GM19468 (cell line): ENCODE measurements at regions not wholly inside any gene's neighbourhood (a gene's known extent, or its start where the extent isn't known, plus 50 kb on each side); places are given as distances from the start of the nearest gene placed in this dataset.
"Not testable (repeated sequence)": the region's sequence is repeated elsewhere in the genome, so short reads cannot be mapped to it uniquely, and the experiment has no call there.

ENCODE experiments used
- ATAC-seq: cut with Tn5 transposase; IDR thresholded peaks from one replicate; pipeline ENCODE4 v1.9.1; 2021; ENCODE audit warnings: mild to moderate bottlenecking, moderate library complexity, moderate number of reproducible peaks; ENCODE audit not compliant: unreplicated experiment; ENCODE audit errors: extremely low read depth

DNA sequence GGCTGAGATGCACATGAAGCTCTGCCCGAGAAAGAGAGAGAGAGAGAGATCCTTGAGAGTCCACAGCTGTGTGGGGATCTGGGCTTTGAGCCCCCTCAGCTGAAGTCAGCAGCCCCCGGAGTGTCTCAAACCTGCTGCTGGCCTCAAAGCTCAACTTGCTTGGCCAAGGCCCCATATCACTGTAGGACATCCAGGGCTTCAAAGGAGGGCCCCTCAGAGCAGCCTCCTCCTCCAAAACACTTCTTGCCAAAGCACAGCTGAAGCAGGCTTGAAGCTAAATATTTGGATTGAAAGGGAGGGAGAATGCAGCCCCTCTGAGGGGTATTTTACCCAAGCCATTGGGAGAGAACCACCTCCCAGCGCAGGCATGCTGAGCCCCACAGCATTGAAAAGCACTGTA lies 357.6 kb downstream of the OSR1 start:
- no peak for ATAC-seq

DNA sequence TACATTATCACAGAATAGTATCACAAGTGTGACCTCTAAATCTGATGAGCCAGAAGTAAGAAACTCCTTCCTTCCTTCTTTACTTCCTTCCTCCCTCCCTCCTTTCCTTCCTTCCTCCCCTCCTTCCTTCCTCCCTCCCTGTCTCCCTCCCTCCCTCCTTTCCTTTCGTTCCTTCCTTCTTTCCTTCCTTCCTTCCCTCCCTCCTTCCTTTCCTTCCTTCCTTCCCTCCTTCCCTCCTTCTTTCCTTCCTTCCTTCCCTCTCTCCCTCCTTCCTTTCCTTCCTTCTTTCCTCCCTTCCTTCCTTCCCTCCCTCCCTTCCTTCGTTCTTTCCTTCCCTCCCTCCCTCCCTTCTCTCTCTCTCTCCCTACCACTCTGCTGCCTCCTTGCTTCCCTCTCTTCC lies 359.2 kb downstream of the OSR1 start:
- no peak for ATAC-seq

DNA sequence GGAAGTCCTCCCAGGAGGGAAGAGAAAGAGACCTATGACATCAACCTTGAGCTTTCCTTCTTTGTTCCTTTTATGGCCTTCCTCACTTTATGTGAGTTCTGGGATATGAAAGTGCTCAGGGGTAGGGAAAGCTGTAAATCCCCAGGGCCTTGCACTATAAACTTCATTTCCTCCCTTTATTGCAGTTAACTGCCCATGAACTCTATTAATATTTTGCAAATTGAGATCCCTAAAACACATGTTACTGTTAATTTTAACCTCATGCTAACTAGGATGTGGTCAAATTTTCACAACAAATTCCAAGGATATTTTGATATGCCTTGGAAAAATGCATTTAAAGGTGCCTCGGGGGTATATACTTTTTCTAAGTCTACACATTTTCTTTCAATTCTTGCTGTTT lies 359.9 kb downstream of the OSR1 start:
- no peak for ATAC-seq

DNA sequence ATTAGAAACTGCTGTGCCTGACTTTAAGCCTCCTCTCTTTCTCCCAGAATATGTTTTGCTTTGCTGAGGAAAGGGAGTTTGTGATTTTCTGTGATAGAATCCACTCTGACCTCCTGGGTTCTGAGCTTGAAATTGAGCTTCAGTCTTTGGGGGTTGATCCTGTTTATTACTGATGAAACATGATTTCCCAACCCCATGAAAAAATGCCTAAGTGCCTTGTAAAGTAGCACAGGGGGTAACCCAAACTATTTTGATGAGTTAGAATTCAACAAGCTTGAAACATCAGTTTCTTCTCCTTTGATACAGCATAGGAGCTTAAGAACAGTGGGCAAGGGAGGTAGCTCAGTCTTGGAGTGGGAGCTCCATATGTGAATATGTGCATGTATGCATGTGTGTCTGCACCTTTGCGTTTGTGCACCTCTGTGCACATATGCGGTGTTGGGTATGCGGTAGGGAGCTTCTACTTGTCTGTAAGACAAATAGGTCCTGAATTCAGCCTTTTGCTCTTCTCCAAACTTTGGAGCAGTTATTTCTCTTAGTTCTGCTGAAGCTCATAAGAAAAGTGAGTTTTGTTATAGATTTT lies 364.6 kb downstream of the OSR1 start:
- no peak for ATAC-seq

DNA sequence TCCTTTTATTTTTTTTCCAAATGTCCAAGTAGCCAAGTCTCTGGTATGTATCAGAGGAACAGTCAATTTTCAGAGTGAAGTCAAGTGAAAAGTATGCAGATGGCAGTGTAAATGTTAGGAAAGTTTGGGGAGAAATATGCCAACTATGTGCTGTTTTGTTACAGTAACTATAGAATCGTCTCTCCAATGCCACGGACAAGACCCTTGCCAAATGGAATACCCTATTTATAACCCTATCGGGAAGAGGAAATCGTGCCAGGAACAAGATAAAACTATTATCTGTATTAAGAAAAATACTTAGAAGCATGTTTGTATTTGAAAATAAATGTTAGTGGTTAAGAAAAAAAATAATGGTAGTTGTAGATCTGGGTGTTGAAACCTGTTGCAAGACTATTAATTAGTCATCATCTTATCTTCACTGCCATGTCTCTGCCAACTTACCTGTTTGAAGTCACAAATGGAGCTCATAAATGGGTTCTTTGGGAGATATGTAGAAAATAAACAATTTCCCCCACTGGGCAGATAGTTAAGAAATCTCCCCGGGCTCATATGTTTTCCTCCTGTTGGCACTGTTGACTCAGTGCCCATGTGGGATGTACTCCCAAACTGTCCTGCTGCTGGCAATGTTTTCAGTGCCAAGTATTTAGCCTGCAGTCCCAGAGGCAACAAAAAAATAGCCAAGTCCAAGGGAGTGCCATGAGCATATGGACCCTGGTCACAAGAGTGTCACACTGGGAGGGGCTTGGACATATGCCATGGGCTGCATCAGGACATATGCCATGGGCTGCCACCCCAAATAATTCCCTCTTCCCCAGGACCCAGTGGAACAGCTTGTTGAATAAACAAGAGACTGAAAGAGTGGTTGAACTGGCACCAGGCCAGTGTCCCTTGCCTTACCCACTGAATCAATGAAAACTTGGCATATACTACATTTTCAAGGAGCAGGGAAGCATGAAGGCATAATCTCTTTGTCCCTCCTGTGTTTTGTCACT lies 366.9 kb downstream of the OSR1 start:
- ATAC-seq = no peak

DNA sequence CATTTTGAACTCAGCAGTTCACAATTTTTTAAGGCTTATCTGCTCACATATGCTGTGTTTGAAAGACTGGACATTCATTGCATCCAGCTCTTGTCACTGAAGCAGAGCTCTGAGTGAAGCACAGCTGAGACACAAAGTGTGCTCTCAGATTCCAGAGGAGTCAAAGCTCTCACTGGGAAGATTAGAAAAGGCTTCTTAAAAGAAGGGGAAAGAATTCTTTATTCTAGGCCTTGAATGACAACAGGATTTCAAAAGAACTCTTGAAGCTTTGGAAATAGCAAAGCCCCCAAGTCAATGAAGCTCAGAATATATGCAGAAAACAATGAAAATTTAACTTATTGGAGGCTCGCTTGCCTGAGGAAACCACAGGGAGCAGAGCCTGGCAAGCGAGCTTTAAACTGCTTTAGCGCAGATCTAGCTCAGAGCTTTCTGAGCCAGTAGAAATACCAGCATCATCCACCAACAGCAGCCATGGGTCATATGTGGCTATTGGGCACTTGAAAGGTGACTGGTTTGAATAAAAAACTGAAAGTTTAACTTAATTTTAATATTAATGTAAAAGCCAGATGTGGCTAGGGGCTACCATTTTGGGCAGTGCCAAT lies 369.7 kb downstream of the OSR1 start:
- no peak for ATAC-seq

DNA sequence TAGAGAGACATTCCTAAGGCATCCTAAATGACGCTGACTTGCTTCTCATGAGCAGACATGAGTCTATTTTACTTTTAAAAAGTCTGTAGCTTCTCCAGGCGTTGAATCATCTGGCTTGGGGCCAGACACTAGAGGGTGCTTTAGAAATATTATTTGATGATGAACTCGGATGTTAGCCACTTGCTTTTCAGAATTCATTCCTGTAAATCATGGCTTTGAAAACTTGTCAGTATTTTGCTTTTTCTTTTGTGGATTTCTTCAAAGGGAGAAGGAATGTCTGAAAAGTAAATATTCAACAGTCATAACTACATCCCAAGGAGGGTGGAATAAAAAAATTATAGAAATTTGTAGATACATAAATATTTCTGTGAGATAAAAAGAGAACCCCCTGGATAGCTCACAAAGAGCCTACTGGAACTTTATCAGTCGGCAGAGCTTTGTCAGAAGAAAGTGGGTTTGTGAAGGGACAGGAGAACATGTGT lies 370.8 kb downstream of the OSR1 start:
- no peak for ATAC-seq

DNA sequence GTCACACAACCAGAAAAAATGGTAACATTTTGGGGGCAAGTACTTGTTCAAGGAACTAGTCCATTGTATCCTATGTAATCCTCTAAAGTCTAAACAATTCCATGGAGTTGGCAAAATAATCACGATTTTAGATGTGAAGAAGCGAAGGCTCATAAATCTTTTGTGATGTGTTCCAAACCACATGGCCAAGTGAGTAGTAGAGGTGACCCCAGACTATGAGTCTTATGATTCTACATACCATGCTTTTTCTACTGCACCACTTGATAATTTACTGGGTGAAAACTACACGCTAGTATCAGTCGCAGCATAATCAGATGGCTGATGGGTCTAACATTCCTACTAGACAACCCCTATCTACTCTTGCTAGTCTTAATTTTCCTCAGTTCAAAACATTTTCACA lies 371.4 kb downstream of the OSR1 start:
- no peak for ATAC-seq

DNA sequence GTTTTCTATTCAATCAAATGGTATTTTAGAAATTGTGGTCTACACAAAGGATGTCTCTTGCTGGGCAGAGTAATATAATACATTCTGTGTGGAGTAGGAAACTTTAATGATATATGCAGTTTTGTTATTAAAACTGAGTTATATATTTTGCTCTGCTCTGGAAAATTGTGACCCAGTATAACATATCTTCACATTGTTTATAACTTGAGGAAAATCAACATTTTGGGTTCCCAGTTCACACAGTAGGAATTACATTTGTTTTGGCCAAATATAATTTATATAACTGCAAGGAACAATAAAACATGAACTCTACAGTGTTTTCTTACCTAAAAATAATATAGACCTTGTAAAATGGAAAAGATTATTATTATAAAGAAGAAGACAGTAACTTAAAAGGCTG lies 372.4 kb downstream of the OSR1 start:
- no peak for ATAC-seq

DNA sequence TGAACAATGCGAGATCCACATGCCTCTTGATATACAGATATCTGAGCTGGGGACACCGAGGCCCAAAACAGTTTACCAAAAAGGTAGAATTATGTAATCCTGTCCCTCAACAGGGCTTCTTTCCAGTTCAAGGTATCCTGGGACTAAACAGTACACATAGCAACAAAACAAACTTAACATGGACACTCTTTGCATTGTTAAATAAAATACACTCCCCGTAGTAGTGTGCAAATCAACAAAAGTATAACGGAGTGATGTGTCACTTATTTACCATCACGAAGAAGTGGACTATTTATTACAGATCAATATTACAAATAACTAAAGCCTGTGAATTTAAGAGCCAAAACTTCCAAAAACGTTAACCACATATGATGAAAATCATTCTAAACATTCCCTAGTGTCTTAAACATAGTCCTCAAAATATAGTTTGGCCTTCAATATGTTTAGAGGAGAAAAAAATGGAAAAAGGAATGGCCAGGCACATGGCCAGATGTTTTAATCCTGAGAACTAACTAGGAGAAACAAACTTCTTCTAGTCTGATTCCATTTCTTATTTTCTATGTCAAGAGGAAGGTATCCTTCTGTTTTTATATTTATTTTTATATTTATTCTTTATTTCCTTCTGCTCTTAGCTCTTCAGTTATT lies 377.5 kb downstream of the OSR1 start:
- ATAC-seq = no peak

DNA sequence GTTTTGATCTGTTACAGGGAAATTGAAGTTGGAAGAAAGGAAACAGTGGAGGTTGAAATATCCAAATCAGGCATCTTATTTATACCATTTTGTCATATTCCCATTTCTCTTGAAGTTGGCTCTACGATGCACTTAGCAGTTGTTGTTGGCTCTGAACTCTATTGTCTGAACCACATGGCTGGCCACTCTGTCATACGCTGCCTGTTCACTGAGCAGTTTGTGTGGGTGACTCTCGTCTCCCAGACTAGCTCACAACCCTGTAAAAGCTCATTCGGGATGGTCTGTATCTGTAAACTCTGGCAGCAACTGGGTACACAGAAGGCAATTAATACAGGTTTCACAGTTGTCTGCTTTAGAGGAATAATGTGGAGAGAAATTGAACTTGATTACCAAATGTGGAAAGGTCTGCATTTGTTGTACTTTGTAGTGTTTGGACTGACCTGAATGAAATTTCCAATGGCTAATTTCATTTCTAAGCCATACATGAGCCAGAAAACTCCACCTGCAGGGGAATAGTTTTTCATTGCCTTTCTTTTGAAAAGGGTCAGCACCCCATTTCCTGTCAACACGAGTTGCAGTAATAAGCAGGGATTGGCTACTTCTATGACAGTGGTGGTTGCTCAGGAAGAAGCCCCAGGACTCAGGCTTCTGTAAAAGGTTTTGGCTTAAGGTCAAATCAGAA lies 378.2 kb downstream of the OSR1 start:
- no peak for ATAC-seq

DNA sequence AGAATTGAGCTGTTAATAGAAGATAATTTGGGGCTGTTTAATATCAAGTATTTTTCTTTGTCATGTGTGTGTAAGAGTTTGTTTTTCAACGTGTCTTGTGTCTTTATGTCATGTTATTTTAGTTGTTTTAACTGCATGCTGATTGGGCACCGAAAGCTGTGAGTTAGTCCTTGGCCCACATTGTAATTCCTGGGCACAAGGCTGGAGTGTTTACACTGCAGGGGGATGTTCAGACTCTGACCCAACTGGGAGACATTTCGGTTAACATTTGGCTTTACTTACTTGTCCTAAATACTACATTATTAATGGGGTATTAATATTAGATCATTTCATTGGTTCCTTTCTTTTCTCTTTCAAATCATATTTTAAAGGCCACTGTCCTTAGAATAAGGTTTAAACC lies 381.0 kb downstream of the OSR1 start:
- no peak for ATAC-seq

DNA sequence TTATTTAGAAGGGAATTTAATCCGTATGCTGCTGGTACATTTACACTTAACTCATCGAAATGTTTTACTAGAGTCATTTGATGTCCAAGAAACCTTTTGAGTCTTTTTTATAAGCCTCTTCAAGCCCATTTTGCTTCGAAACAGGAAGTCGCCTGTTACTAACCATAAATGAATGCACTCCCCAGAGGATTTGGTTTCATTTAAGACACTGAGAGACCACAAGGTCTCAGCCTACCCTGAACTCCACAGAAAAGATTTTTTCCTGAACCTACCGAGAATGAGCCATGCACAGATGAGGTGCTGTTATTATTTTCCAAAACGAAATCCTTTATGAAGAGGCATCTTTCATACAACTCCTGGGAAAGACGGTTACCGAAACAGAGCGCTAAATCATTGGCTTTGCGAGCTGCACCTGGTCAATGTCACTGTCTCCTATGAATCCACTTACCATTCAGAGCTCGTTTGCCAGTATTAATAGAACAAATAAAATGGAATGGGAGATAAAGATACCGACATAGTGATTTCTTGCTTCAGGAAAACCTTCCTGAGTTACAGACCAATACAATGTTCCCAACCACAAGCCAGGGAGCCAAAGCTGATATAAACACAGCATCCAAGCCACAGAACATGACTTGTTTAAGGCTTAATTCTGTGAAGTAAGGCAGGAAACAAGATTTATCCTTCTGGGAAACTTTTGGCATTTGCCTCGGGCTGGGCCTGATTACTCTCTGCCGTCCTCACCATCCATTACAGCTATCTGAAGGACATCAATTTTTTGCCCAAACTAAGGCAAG lies 382.1 kb downstream of the OSR1 start:
- ATAC-seq = no peak

DNA sequence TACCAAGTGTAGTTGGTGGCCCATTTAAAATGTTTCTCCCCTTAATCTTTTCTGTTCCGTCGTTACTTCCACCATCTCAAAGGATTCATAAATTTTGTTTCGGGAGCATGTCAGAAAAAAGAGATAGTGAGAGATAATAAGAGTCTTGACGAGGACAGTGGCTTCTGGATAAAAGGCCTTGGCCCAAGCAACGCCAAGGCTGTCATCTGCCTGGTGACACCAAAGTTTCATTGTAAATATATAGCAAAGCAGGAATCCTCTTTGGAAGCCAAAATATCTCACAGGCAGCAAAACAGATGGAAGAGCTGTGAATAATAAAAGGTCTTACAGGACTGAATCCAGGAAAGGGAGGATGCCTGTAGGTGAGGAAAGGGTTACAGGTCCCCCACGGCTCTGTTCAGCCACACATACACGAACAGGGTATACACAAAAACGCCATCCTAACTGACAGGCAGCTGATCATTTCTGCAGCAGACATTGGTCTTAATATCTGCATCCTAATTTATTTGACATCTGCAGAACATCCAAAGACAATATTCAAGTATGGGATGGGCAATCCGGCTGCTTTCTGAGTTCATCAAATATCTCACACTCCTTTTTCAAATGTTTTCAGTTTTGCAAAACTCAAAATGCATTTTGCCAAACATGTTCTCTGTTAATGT lies 382.8 kb downstream of the OSR1 start:
- ATAC-seq = no peak

DNA sequence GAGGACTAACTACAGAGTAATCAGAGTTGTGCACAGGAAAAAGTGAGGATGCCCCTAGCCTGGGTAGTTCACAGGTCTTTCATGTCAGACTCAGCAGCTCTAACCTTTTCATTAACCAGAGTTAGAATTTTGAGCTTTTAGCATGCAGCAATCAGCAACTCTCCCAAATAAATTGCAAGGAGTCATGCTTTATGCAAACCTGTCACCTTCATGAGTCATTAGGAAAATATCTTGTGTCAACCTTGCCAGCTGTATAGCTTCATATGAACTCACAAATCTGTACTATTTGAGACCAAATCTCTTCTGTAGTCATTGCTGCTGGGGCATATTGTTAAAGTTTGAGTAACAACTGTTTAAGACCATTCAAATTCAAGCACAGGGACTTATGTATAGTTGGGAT lies 382.3 kb upstream of the NT5C1B start:
- no peak for ATAC-seq

DNA sequence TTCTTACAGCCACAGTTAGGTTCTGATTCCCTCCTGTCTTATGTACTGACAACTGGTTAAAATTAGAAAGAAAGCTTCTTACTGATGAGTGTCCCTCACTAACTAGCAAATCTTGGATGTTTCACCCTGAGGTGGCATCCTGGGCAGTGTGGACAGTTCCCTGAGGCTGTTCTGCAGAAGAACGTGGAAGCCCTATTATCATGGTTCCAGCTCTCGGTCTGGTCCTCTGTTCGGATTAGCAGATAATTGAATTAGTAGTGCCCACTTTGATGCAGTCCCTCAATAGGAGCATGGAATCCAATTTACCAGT lies 381.7 kb upstream of the NT5C1B start:
- ATAC-seq = no peak

DNA sequence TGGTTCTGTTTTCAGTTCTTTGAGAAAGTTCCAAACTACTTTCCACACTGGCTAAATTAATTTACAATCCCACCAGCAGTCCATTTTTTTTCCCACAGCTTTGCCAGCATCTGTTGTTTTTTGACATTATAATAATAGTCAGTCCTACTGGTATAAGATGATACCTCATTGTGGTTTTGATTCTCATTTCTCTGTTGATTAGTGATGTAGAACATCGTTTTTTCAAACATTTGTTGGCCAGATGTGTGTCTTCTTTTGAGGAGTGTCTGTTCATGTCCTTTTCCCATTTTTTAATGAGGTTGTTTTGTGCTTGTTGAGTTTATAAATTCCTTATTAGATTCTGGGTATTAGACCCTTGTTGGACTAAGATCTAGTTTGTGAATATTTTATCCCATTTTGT lies 376.8 kb upstream of the NT5C1B start:
- ATAC-seq = no peak

DNA sequence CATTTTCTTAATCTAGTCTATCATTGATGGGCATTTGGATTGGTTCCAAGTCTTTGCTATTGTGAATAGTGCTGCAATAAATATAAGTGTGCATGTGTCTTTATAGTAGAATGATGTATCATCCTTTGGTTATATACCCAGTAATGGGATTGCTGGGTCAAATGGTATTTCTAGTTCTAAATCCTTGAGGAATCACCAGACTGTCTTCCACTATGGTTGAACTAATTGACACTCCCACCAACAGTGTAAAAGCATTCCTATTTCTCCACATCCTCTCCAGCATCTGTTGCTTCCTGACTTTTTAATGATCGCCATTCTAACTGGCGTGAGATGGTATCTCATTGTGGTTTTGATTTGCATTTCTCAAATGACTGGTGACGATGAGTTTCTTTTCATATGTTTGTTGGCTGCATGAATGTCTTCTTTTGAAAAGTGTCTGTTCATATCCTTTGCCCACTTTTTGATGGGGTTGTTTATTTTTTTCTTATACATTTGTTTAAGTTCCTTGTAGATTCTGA lies 374.4 kb upstream of the NT5C1B start:
- ATAC-seq = not testable (repeated sequence)

DNA sequence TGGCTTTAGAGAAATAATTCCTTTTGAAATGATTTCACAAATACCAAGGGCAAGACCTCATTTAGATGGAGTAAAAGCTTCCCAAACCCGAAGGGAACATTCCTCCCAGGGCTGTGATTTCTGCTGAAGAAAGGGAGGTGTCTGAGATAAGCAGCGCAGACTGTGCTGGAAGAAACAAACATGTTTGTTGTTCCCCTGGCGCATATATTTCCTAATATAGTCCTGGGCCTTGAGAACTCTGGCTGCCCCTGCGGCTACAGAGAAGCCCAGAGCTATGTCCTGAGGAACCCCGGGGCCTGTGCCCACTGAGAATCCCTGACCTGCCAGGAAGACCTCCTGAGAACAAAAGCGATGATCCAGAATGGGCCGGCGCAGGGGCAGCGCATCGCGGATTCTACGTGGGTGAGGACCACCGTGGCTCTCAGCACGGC lies 372.6 kb upstream of the NT5C1B start:
- no peak for ATAC-seq
